ENCODE measurements at regions not wholly inside any gene's neighbourhood (a gene's known extent, or its start where the extent isn't known, plus 50 kb on each side); places are given as distances from the start of the nearest gene placed in this dataset.

- no peak for DNase-seq (ENCODE audit: low spot score)
Observed at GRCh38 chr2:2871480-2872308, 505.9 kb downstream of the EIPR1 start.

- DNase-seq (ENCODE audit: low spot score) = no peak
Observed at GRCh38 chr2:2870106-2870505, 507.5 kb downstream of the EIPR1 start.

GRCh38 chr2:2869553-2869952 lies 508.1 kb downstream of the EIPR1 start:
- no peak for DNase-seq (ENCODE audit: low spot score)

- DNase-seq (ENCODE audit: low spot score) = no peak
Observed at GRCh38 chr2:2868085-2868484, 509.5 kb downstream of the EIPR1 start.

GRCh38 chr2:2867397-2867979 lies 510.1 kb downstream of the EIPR1 start:
- DNase-seq (ENCODE audit: low spot score) = no peak

- no peak for DNase-seq (ENCODE audit: low spot score)
Observed at GRCh38 chr2:2866459-2866858, 511.2 kb downstream of the EIPR1 start.

- DNase-seq (ENCODE audit: low spot score) = no peak
Observed at GRCh38 chr2:2862386-2862785, 515.2 kb downstream of the EIPR1 start.

GRCh38 chr2:2861666-2862240 lies 515.9 kb downstream of the EIPR1 start:
- no peak for DNase-seq (ENCODE audit: low spot score)

- no peak for DNase-seq (ENCODE audit: low spot score)
Observed at GRCh38 chr2:2860589-2861300, 516.9 kb downstream of the EIPR1 start.

GRCh38 chr2:2859732-2860131 lies 517.9 kb downstream of the EIPR1 start:
- DNase-seq (ENCODE audit: low spot score) = no peak

GRCh38 chr2:2859164-2859563 lies 518.5 kb downstream of the EIPR1 start:
- no peak for DNase-seq (ENCODE audit: low spot score)

- no peak for DNase-seq (ENCODE audit: low spot score)
Observed at GRCh38 chr2:2856723-2857415, 520.7 kb downstream of the EIPR1 start.

GRCh38 chr2:2855297-2855696 lies 522.3 kb downstream of the EIPR1 start:
- DNase-seq (ENCODE audit: low spot score) = no peak

GRCh38 chr2:2853346-2853745 lies 522.3 kb upstream of the MYT1L start:
- DNase-seq (ENCODE audit: low spot score) = no peak

- DNase-seq (ENCODE audit: low spot score) = no peak
Observed at GRCh38 chr2:2851806-2852777, 521.0 kb upstream of the MYT1L start.

GRCh38 chr2:2851316-2851715 lies 520.2 kb upstream of the MYT1L start:
- DNase-seq (ENCODE audit: low spot score) = no peak

GRCh38 chr2:2850859-2851258 lies 519.8 kb upstream of the MYT1L start:
- no peak for DNase-seq (ENCODE audit: low spot score)

GRCh38 chr2:2850218-2850755 lies 519.2 kb upstream of the MYT1L start:
- no peak for DNase-seq (ENCODE audit: low spot score)

- DNase-seq (ENCODE audit: low spot score) = no peak
Observed at GRCh38 chr2:2849464-2850217, 518.6 kb upstream of the MYT1L start.

Measured in AG20443 (cell line).